Activated CD8-positive, alpha-beta T cell treated with anti-CD3 and anti-CD28 coated beads for 36 hours (primary cell): ENCODE measurements at regions not wholly inside any gene's neighbourhood (a gene's known extent, or its start where the extent isn't known, plus 50 kb on each side); places are given as distances from the start of the nearest gene placed in this dataset.

Experiments
- ATAC-seq: fragments of 200-7000 bp; cut with Tn5 transposase; one replicate; pipeline ENCODE4 v1.10.0; 2021; ENCODE audit warnings: mild to moderate bottlenecking, moderate library complexity
- CTCF ChIA-PET: fragments of 350-600 bp; sonication (Branson Sonifier 250); formaldehyde crosslinking; loops from one replicate; lab custom pipeline; 2021; ENCODE audit warnings: antibody characterized with exemption; lab: Charles Lee
- POLR2A ChIA-PET: fragments of 350-600 bp; sonication (Branson Sonifier 250); formaldehyde crosslinking; loops from one replicate; lab custom pipeline; 2021; ENCODE audit warnings: antibody characterized with exemption; lab: Charles Lee
- DNase-seq: peaks from one replicate; pipeline ENCODE4 v3.0.0-alpha.2; 2020
- H3K27ac Mint-ChIP-seq: one replicate; pipeline ENCODE4 v1.8.0; 2021; ENCODE audit warnings: mild to moderate bottlenecking, mixed read lengths
- H3K27me3 Mint-ChIP-seq: one replicate; pipeline ENCODE4 v1.8.0; 2021; ENCODE audit warnings: mixed read lengths
- H3K36me3 Mint-ChIP-seq: one replicate; pipeline ENCODE4 v1.8.0; 2021; ENCODE audit warnings: low read depth, mixed read lengths
- H3K4me1 Mint-ChIP-seq: one replicate; pipeline ENCODE4 v1.8.0; 2021; ENCODE audit warnings: low read depth, mixed read lengths
- H3K4me3 Mint-ChIP-seq: one replicate; pipeline ENCODE4 v1.8.0; 2021; ENCODE audit warnings: mild to moderate bottlenecking, moderate library complexity, mixed read lengths
- H3K9me3 Mint-ChIP-seq: one replicate; pipeline ENCODE4 v1.8.0; 2021; ENCODE audit warnings: mixed read lengths
- CTCF ChIP-seq: fragments of 200-600 bp; IDR thresholded peaks from one replicate; pipeline ENCODE4 v1.8.0; 2022; ENCODE audit warnings: antibody characterized with exemption, mild to moderate bottlenecking
- intact Hi-C: fragments of 100-400 bp; cut with micrococcal nuclease; formaldehyde crosslinking; loops from one replicate; pipeline ENCODE4 v1.10.0; 2022

GRCh38 chr6:82441047-82441855 lies 77.6 kb downstream of the TPBG start:
- POLR2A ChIA-PET, result no interaction called here
- no peak for DNase-seq
- H3K4me1 Mint-ChIP-seq, result no peaks in the 10 kb centered on the region
- no peak for ATAC-seq
- no peak overlapping the region for H3K4me3 Mint-ChIP-seq
- no peak overlapping the region for H3K27ac Mint-ChIP-seq
- no peaks in the 10 kb centered on the region for H3K27me3 Mint-ChIP-seq
- intact Hi-C loops, result no loop called here
- no peaks in the 10 kb centered on the region for H3K9me3 Mint-ChIP-seq
- CTCF ChIA-PET, result no interaction called here
- H3K36me3 Mint-ChIP-seq, result no peaks in the 10 kb centered on the region
- TF ChIP-seq CTCF, result no peak

GRCh38 chr6:82442061-82442719 lies 78.6 kb downstream of the TPBG start:
- DNase-seq, result no peak
- no peak overlapping the region for H3K27ac Mint-ChIP-seq
- ChIA-PET POLR2A (interaction anchor here (0.6 kb wide), 1 partner anchor 1377 kb away, joined by 3 read pairs; no protein-coding TSS in a partner anchor), CTCF (no interaction called here)
- ATAC-seq, result no peak
- H3K4me3 Mint-ChIP-seq, result no peak overlapping the region
- H3K4me1 Mint-ChIP-seq, result no peaks in the 10 kb centered on the region
- H3K36me3 Mint-ChIP-seq, result no peaks in the 10 kb centered on the region
- intact Hi-C loops, result no loop called here
- no peaks in the 10 kb centered on the region for H3K9me3 Mint-ChIP-seq
- H3K27me3 Mint-ChIP-seq, result no peaks in the 10 kb centered on the region
- TF ChIP-seq CTCF, result no peak

- CTCF ChIA-PET, result no interaction called here
Measured at GRCh38 chr6:82458147-82458546, 94.5 kb downstream of the TPBG start.

GRCh38 chr6:82458705-82459104 lies 95.1 kb downstream of the TPBG start:
- no peaks in the 10 kb centered on the region for H3K27me3 Mint-ChIP-seq
- H3K4me3 Mint-ChIP-seq, result no peak overlapping the region
- ChIA-PET CTCF (no interaction called here), POLR2A (no interaction called here)
- ATAC-seq (no peak), DNase-seq (no peak)
- peaks cover 3% of the 10 kb centered on the region for H3K9me3 Mint-ChIP-seq
- intact Hi-C loops, result no loop called here
- no peaks in the 10 kb centered on the region for H3K36me3 Mint-ChIP-seq
- no peak overlapping the region for H3K27ac Mint-ChIP-seq
- TF ChIP-seq CTCF, result no peak
- no peaks in the 10 kb centered on the region for H3K4me1 Mint-ChIP-seq

More at GRCh38 chr6:82458147-82458546, 94.5 kb downstream of the TPBG start:
- no peaks in the 10 kb centered on the region for H3K36me3 Mint-ChIP-seq
- peaks cover 3% of the 10 kb centered on the region for H3K9me3 Mint-ChIP-seq
- no peak overlapping the region for H3K4me3 Mint-ChIP-seq
- H3K27me3 Mint-ChIP-seq, result no peaks in the 10 kb centered on the region
- no peaks in the 10 kb centered on the region for H3K4me1 Mint-ChIP-seq
- no peak overlapping the region for H3K27ac Mint-ChIP-seq
- no peak for ATAC-seq
- POLR2A ChIA-PET, result no interaction called here
- no peak for TF ChIP-seq CTCF
- intact Hi-C loops, result no loop called here
- no peak for DNase-seq

GRCh38 chr6:82461536-82461935 lies 97.9 kb downstream of the TPBG start:
- Mint-ChIP-seq H3K27me3 (no peaks in the 10 kb centered on the region), H3K36me3 (no peaks in the 10 kb centered on the region), H3K4me1 (no peaks in the 10 kb centered on the region), H3K9me3 (no peaks in the 10 kb centered on the region), H3K4me3 (no peak overlapping the region), H3K27ac (no peak overlapping the region)
- TF ChIP-seq CTCF, result no peak
- intact Hi-C loops, result no loop called here
- ChIA-PET POLR2A (no interaction called here), CTCF (no interaction called here)
- DNase-seq (no peak), ATAC-seq (no peak)
